ENCODE measurements at regions not wholly inside any gene's neighbourhood (a gene's known extent, or its start where the extent isn't known, plus 50 kb on each side); places are given as distances from the start of the nearest gene placed in this dataset.
A peak's percentile ranks its signal among the peaks of the same experiment; 100 is the strongest.
"Not testable (repeated sequence)": the region's sequence is repeated elsewhere in the genome, so short reads cannot be mapped to it uniquely, and the experiment has no call there.

GRCh38 chr10:27328946-27329345 lies 88.3 kb upstream of the ACBD5 start:
- H3K4me3 ChIP-seq (ENCODE audit: low read depth, poor library complexity, severe bottlenecking), result no peak overlapping the region
- 82 to 94% methylated on average over 1 of the region's 1 CpG for WGBS, 2 donors
- intact Hi-C loops (cut with DNase I; ENCODE audit: low total_unique reads), result no loop called here
- TF ChIP-seq POLR2A (IDR thresholded peaks at IDR 0.05), result no peak
- no peak for TF ChIP-seq CTCF (IDR thresholded peaks at IDR 0.05)
- DNase-seq (ENCODE audit: low spot score in 2 of 2), result no peak

DNA sequence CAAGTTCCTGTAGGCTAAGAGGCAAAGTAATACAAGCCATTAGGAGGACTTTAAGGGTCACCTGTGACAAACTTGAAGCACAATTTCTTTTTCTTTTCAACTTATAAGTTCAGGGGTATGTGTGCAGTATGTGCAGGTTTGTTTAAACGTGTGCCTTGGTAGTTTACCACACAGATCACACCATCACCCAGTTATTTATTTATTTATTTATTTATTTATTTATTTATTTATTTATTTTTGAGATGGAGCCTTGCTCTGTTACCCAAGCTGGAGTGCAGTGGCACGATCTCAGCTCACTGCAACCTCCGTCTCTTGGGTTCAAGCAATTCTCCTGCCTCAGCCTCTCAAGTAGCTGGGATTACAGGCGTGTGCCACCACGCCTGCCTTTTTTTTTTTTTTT lies 86.2 kb upstream of the ACBD5 start:
- intact Hi-C loops (cut with DNase I; ENCODE audit: low total_unique reads); H3K4me3 ChIP-seq (ENCODE audit: low read depth, poor library complexity, severe bottlenecking); DNase-seq (ENCODE audit: low spot score in 2 of 2): not testable (repeated sequence)
- WGBS, 2 donors, result 88 to 89% methylated on average over 5 of the region's 5 CpGs

GRCh38 chr10:27319752-27320431 lies 79.3 kb upstream of the ACBD5 start:
- TF ChIP-seq POLR2A (IDR thresholded peaks at IDR 0.05), result no peak
- TF ChIP-seq CTCF (IDR thresholded peaks at IDR 0.05), result no peak
- 11 to 16% methylated on average over 38 to 44 of the region's 44 CpGs for WGBS, 2 donors
- DNase-seq (ENCODE audit: low spot score in 2 of 2), result peak; percentile 66 to 92
- H3K4me3 ChIP-seq (ENCODE audit: low read depth, poor library complexity, severe bottlenecking), result no peak overlapping the region
- intact Hi-C loops (cut with DNase I; ENCODE audit: low total_unique reads), result loop anchor here (5.0 kb wide), 1 partner anchor 693 kb away; no protein-coding TSS in a partner anchor

DNA sequence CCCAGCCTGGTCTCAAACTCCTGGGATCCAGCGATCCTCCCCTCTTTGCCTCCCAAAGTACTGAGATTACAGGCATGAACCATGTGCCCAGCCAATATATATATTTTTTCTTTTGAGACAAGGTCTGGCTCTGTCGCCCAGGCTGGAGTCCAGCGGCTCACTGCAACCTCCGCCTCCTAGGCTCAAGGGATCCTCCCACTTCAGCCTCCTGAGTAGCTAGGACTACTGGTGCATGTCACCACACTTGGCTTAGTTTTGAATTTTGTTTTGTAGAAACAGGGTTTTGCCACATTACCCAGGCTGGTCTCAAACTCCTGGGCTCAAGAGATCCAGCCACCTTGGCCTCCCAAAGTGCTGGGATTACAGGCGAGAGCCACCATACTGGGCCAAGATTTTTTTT lies 78.5 kb upstream of the ACBD5 start:
- intact Hi-C loops (cut with DNase I; ENCODE audit: low total_unique reads), result loop anchor here (5.0 kb wide), 1 partner anchor 692 kb away; no protein-coding TSS in a partner anchor
- 94 to 95% methylated on average over 5 of the region's 5 CpGs for WGBS, 2 donors
- not testable (repeated sequence) for H3K4me3 ChIP-seq (ENCODE audit: low read depth, poor library complexity, severe bottlenecking); DNase-seq (ENCODE audit: low spot score in 2 of 2)

DNA sequence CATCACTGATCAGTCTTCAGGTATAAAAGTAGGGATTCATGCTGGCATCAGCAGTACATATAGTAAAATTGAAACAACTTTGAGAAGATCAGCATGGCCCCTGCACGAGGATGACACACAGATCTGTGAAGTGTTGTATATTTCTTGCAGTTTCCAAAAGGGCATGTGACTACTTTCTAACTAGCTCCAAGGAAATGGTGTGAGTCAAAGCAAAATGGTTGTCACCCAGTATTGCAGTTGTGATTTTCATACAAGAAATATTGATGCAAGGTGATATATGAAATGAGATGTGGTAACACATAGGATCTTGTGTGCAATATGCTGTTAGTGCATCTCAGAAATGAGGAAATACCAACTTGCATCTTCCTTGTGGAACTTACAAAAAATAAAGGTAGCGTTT lies 74.5 kb upstream of the ACBD5 start:
- not testable (repeated sequence) for DNase-seq (ENCODE audit: low spot score in 2 of 2); H3K4me3 ChIP-seq (ENCODE audit: low read depth, poor library complexity, severe bottlenecking)
- intact Hi-C loops (cut with DNase I; ENCODE audit: low total_unique reads), result loop anchor here (5.0 kb wide), 1 partner anchor 688 kb away; no protein-coding TSS in a partner anchor
- 64 to 79% methylated on average over 2 of the region's 2 CpGs for WGBS, 2 donors

DNA sequence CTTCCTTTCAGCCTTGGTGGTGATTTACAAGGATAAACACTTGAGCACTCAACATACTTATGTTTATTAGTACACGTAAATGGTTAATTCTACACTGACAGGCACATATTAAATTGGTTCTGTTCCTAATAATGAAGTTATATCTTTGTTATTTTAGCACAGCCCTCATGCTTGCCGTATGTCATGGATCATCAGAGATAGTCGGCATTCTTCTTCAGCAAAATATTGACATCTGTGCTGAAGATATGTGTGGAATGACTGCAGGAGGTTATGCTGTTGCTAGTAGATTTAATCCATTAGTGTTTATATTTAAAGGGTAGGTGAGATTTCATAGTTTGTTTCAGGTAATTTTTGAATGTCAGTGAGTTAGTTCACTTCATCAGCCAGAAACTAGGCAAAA lies 73.0 kb upstream of the ACBD5 start:
- DNase-seq (ENCODE audit: low spot score in 2 of 2); H3K4me3 ChIP-seq (ENCODE audit: low read depth, poor library complexity, severe bottlenecking); intact Hi-C loops (cut with DNase I; ENCODE audit: low total_unique reads): not testable (repeated sequence)
- WGBS, 2 donors, result 56 to 62% methylated on average over 3 of the region's 3 CpGs

GRCh38 chr10:27312854-27313253 lies 72.3 kb upstream of the ACBD5 start:
- intact Hi-C loops (cut with DNase I; ENCODE audit: low total_unique reads), result no loop called here
- no peak overlapping the region for H3K4me3 ChIP-seq (ENCODE audit: low read depth, poor library complexity, severe bottlenecking)
- no peak for TF ChIP-seq CTCF (IDR thresholded peaks at IDR 0.05)
- TF ChIP-seq POLR2A (IDR thresholded peaks at IDR 0.05), result no peak
- no peak for DNase-seq (ENCODE audit: low spot score in 2 of 2)
- WGBS, 2 donors, result 89 to 90% methylated on average over 4 of the region's 4 CpGs

DNA sequence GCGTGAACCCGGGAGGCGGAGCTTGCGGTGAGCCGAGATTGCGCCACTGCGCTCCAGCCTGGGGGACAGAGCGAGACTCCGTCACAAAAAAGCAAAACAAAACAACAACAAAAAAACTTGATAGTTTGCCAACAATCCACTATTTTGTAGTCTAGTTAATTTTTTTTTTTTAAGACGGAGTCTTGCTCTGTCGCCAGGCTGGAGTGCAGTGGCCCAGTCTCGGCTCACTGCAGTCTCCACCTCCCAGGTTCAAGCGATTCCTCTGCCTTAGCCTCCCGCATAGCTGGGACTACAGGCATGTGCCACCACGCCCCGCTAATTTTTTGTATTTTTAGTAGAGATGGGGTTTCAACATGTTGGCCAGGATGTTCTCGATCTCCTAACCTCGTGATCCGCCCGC lies 71.2 kb upstream of the ACBD5 start:
- 94 to 96% methylated on average over 20 of the region's 20 CpGs for WGBS, 2 donors
- intact Hi-C loops (cut with DNase I; ENCODE audit: low total_unique reads); DNase-seq (ENCODE audit: low spot score in 2 of 2); H3K4me3 ChIP-seq (ENCODE audit: low read depth, poor library complexity, severe bottlenecking): not testable (repeated sequence)

DNA sequence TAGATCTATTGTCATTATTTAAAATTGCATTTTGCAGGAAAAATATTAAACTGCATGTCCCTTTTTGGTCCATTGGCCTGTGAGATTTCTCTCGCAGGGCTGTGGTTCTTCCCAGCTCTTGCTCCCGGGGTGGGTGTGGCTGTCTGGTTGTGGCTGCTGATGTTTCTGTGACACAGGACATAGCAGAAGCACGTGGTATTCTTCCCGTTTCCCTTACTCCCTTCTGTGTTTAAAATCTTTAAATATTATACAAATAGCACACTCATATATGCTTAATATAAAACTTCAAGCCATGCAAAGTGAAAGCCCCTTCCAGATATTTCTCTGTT lies 57.9 kb upstream of the ACBD5 start:
- H3K4me3 ChIP-seq (ENCODE audit: low read depth, poor library complexity, severe bottlenecking); intact Hi-C loops (cut with DNase I; ENCODE audit: low total_unique reads); DNase-seq (ENCODE audit: low spot score in 2 of 2): not testable (repeated sequence)
- 30 to 61% methylated on average over 4 of the region's 4 CpGs for WGBS, 2 donors

Measured in lower leg skin (tissue), 4 donors.